IMR-90 (cell line): ENCODE measurements at regions not wholly inside any gene's neighbourhood (a gene's known extent, or its start where the extent isn't known, plus 50 kb on each side); places are given as distances from the start of the nearest gene placed in this dataset.

Source experiments
- POLR2A ChIP-seq: IDR thresholded peaks from 2 replicates; pipeline ENCODE4 v1.6.1; 2012; ENCODE audit warnings: mild to moderate bottlenecking, low read depth, low read length
- RCOR1 ChIP-seq: IDR thresholded peaks from 2 replicates; pipeline ENCODE4 v1.6.1; 2012; ENCODE audit warnings: mild to moderate bottlenecking, low read length, improper control_type of control experiment; ENCODE audit not compliant: insufficient replicate concordance
- TF ChIP-seq, protein P1 (sequence below): conservative IDR thresholded peaks from 2 replicates; pipeline ENCODE4 v1.5.1; 2012; ENCODE audit warnings: mild to moderate bottlenecking, low read depth, low read length, improper control_type of control experiment
- TF ChIP-seq, protein P2 (sequence below): fragments of 150-350 bp; IDR thresholded peaks from 2 replicates; pipeline ENCODE4 v1.6.1; 2017; ENCODE audit warnings: mild to moderate bottlenecking, antibody characterized with exemption, low read length, low read depth

DNA sequence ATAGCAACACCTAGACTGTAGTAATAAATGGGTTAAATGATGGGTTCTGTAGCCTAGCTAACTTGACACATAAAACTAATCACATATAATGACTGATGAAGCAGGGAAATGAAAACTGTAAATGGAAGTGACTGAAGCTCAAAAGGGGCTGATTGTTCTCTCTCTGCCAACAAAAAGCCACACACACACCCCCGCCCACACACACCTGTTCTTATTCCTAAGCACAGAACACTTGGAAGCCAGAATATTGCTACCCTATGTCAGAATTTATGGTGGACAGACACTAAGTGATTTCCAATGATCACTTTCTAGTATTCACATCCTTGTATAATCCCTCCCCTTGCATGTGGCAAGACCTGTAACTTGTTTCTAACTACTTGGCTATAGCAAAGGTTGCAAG lies 603.5 kb downstream of the UTRN start:
- TF ChIP-seq, protein P1, sequence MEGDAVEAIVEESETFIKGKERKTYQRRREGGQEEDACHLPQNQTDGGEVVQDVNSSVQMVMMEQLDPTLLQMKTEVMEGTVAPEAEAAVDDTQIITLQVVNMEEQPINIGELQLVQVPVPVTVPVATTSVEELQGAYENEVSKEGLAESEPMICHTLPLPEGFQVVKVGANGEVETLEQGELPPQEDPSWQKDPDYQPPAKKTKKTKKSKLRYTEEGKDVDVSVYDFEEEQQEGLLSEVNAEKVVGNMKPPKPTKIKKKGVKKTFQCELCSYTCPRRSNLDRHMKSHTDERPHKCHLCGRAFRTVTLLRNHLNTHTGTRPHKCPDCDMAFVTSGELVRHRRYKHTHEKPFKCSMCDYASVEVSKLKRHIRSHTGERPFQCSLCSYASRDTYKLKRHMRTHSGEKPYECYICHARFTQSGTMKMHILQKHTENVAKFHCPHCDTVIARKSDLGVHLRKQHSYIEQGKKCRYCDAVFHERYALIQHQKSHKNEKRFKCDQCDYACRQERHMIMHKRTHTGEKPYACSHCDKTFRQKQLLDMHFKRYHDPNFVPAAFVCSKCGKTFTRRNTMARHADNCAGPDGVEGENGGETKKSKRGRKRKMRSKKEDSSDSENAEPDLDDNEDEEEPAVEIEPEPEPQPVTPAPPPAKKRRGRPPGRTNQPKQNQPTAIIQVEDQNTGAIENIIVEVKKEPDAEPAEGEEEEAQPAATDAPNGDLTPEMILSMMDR = no peak
- TF ChIP-seq RCOR1 (no peak), POLR2A (no peak)
- TF ChIP-seq, protein P2, sequence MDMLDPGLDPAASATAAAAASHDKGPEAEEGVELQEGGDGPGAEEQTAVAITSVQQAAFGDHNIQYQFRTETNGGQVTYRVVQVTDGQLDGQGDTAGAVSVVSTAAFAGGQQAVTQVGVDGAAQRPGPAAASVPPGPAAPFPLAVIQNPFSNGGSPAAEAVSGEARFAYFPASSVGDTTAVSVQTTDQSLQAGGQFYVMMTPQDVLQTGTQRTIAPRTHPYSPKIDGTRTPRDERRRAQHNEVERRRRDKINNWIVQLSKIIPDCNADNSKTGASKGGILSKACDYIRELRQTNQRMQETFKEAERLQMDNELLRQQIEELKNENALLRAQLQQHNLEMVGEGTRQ = no peak
